IgD-negative memory B cell (primary cell): ENCODE measurements at regions not wholly inside any gene's neighbourhood (a gene's known extent, or its start where the extent isn't known, plus 50 kb on each side); places are given as distances from the start of the nearest gene placed in this dataset.
A peak's percentile ranks its signal among the peaks of the same experiment; 100 is the strongest.

ENCODE experiments used
- H3K27ac Mint-ChIP-seq, 3 donors: one replicate each; pipeline ENCODE4 v1.8.0; 2020 to 2022; ENCODE audit warnings: mild to moderate bottlenecking in 3 of 3, mixed read lengths in 3 of 3, moderate library complexity in 1 of 3
- H3K27me3 Mint-ChIP-seq: one replicate; pipeline ENCODE4 v1.8.0; 2021; ENCODE audit warnings: mixed read lengths
- H3K36me3 Mint-ChIP-seq: one replicate; pipeline ENCODE4 v1.8.0; 2020; ENCODE audit warnings: mild to moderate bottlenecking, mixed read lengths
- H3K4me1 Mint-ChIP-seq, 3 donors: one replicate each; pipeline ENCODE4 v1.8.0; 2020 to 2022; ENCODE audit warnings: mixed read lengths in 3 of 3, mild to moderate bottlenecking in 1 of 3
- H3K4me3 Mint-ChIP-seq, 4 donors: one replicate each; pipeline ENCODE4 v1.8.0; 2020 to 2022; ENCODE audit warnings: mild to moderate bottlenecking in 4 of 4, mixed read lengths in 4 of 4, moderate library complexity in 3 of 4
- H3K9me3 Mint-ChIP-seq, 3 donors: one replicate each; pipeline ENCODE4 v1.8.0; 2020 to 2021; ENCODE audit warnings: mixed read lengths in 3 of 3, mild to moderate bottlenecking in 1 of 3

- peaks cover 3% of the 10 kb centered on the region for H3K27me3 Mint-ChIP-seq
- peaks cover 0 to 3% (median 0%) of the 10 kb centered on the region in 3 donors for H3K9me3 Mint-ChIP-seq
- no peak overlapping the region for H3K4me3 Mint-ChIP-seq
- H3K4me1 Mint-ChIP-seq = peaks cover 7 to 10% (median 8%) of the 10 kb centered on the region in 3 donors
- H3K36me3 Mint-ChIP-seq = peaks cover 2% of the 10 kb centered on the region
- H3K27ac Mint-ChIP-seq = no peak overlapping the region
Measured at GRCh38 chr13:44764302-44764692, 188.2 kb upstream of the TSC22D1 start.

- Mint-ChIP-seq H3K36me3 (peaks cover 2% of the 10 kb centered on the region), H3K9me3 (peaks cover 0 to 3% (median 0%) of the 10 kb centered on the region in 3 donors), H3K27ac (no peak overlapping the region), H3K4me3 (no peak overlapping the region), H3K27me3 (peaks cover 3% of the 10 kb centered on the region), H3K4me1 (peaks cover 7 to 8% (median 8%) of the 10 kb centered on the region in 3 donors)
Measured at GRCh38 chr13:44763615-44764301, 187.6 kb upstream of the TSC22D1 start.

- peaks cover under 1 to 2% (median under 1%) of the 10 kb centered on the region in 3 donors for H3K4me1 Mint-ChIP-seq
- H3K36me3 Mint-ChIP-seq = no peaks in the 10 kb centered on the region
- H3K27me3 Mint-ChIP-seq = peaks cover 3% of the 10 kb centered on the region
- H3K4me3 Mint-ChIP-seq = no peak overlapping the region
- peaks cover 0 to 3% (median 0%) of the 10 kb centered on the region in 3 donors for H3K9me3 Mint-ChIP-seq
- H3K27ac Mint-ChIP-seq = no peak overlapping the region
Measured at GRCh38 chr13:44762911-44763310, 186.8 kb upstream of the TSC22D1 start.

- Mint-ChIP-seq H3K36me3 (no peaks in the 10 kb centered on the region), H3K27ac (no peak overlapping the region), H3K4me3 (no peak overlapping the region), H3K4me1 (no peaks in the 10 kb centered on the region), H3K9me3 (peaks cover 0 to 3% (median 0%) of the 10 kb centered on the region in 3 donors), H3K27me3 (peaks cover 3% of the 10 kb centered on the region)
Measured at GRCh38 chr13:44760434-44760833, 184.3 kb upstream of the TSC22D1 start.

GRCh38 chr13:44759384-44760360 is 183.5 kb upstream of the TSC22D1 start:
- no peak overlapping the region for H3K27ac Mint-ChIP-seq
- H3K36me3 Mint-ChIP-seq = no peaks in the 10 kb centered on the region
- no peaks in the 10 kb centered on the region for H3K4me1 Mint-ChIP-seq
- H3K4me3 Mint-ChIP-seq = peak overlapping the region in 1 of 4 donors; percentile 13
- H3K27me3 Mint-ChIP-seq = peaks cover 3% of the 10 kb centered on the region
- peaks cover 0 to 3% (median 0%) of the 10 kb centered on the region in 3 donors for H3K9me3 Mint-ChIP-seq

- H3K27ac Mint-ChIP-seq = no peak overlapping the region
Measured at GRCh38 chr13:44758630-44759383, 182.7 kb upstream of the TSC22D1 start.

GRCh38 chr13:44757671-44758070 is 181.5 kb upstream of the TSC22D1 start:
- H3K27ac Mint-ChIP-seq = peak overlapping the region in 1 of 3 donors; percentile 1

More at GRCh38 chr13:44758630-44759383, 182.7 kb upstream of the TSC22D1 start:
- Mint-ChIP-seq H3K4me3 (peak overlapping the region in 1 of 4 donors; percentile 13), H3K9me3 (peaks cover 0 to 3% (median 0%) of the 10 kb centered on the region in 3 donors), H3K36me3 (no peaks in the 10 kb centered on the region), H3K27me3 (no peaks in the 10 kb centered on the region), H3K4me1 (no peaks in the 10 kb centered on the region)

GRCh38 chr13:44756276-44756810 is 180.2 kb upstream of the TSC22D1 start:
- no peaks in the 10 kb centered on the region for H3K9me3 Mint-ChIP-seq
- no peak overlapping the region for H3K4me3 Mint-ChIP-seq
- no peaks in the 10 kb centered on the region for H3K4me1 Mint-ChIP-seq
- H3K27me3 Mint-ChIP-seq = no peaks in the 10 kb centered on the region
- no peak overlapping the region for H3K27ac Mint-ChIP-seq
- no peaks in the 10 kb centered on the region for H3K36me3 Mint-ChIP-seq

More at GRCh38 chr13:44757671-44758070, 181.5 kb upstream of the TSC22D1 start:
- Mint-ChIP-seq H3K4me3 (no peak overlapping the region), H3K27me3 (no peaks in the 10 kb centered on the region), H3K36me3 (no peaks in the 10 kb centered on the region), H3K4me1 (no peaks in the 10 kb centered on the region), H3K9me3 (peaks cover 0 to 2% (median 0%) of the 10 kb centered on the region in 3 donors)

GRCh38 chr13:44755872-44756271 is 179.7 kb upstream of the TSC22D1 start:
- no peaks in the 10 kb centered on the region for H3K4me1 Mint-ChIP-seq

GRCh38 chr13:44752164-44752563 is 176.0 kb upstream of the TSC22D1 start:
- H3K9me3 Mint-ChIP-seq = no peaks in the 10 kb centered on the region
- no peak overlapping the region for H3K27ac Mint-ChIP-seq
- H3K4me3 Mint-ChIP-seq = no peak overlapping the region

More at GRCh38 chr13:44755872-44756271, 179.7 kb upstream of the TSC22D1 start:
- Mint-ChIP-seq H3K27me3 (no peaks in the 10 kb centered on the region), H3K9me3 (no peaks in the 10 kb centered on the region), H3K36me3 (no peaks in the 10 kb centered on the region), H3K27ac (no peak overlapping the region), H3K4me3 (no peak overlapping the region)

GRCh38 chr13:44750630-44751029 is 174.5 kb upstream of the TSC22D1 start:
- no peaks in the 10 kb centered on the region for H3K9me3 Mint-ChIP-seq
- no peaks in the 10 kb centered on the region for H3K36me3 Mint-ChIP-seq
- H3K4me3 Mint-ChIP-seq = no peak overlapping the region

More at GRCh38 chr13:44752164-44752563, 176.0 kb upstream of the TSC22D1 start:
- no peaks in the 10 kb centered on the region for H3K36me3 Mint-ChIP-seq
- peaks cover 0 to 1% (median 0%) of the 10 kb centered on the region in 3 donors for H3K4me1 Mint-ChIP-seq
- peaks cover 1% of the 10 kb centered on the region for H3K27me3 Mint-ChIP-seq

GRCh38 chr13:44749906-44750305 is 173.8 kb upstream of the TSC22D1 start:
- H3K4me3 Mint-ChIP-seq = no peak overlapping the region
- peaks cover 1% of the 10 kb centered on the region for H3K27me3 Mint-ChIP-seq
- H3K36me3 Mint-ChIP-seq = no peaks in the 10 kb centered on the region
- peaks cover 0 to 2% (median 0%) of the 10 kb centered on the region in 3 donors for H3K9me3 Mint-ChIP-seq
- H3K4me1 Mint-ChIP-seq = peaks cover 0 to 1% (median 0%) of the 10 kb centered on the region in 3 donors
- H3K27ac Mint-ChIP-seq = no peak overlapping the region

More at GRCh38 chr13:44750630-44751029, 174.5 kb upstream of the TSC22D1 start:
- Mint-ChIP-seq H3K27me3 (peaks cover 1% of the 10 kb centered on the region), H3K4me1 (peaks cover 0 to 1% (median 0%) of the 10 kb centered on the region in 3 donors), H3K27ac (no peak overlapping the region)

- no peak overlapping the region for H3K27ac Mint-ChIP-seq
- peaks cover 1% of the 10 kb centered on the region for H3K36me3 Mint-ChIP-seq
- peaks cover 1% of the 10 kb centered on the region for H3K27me3 Mint-ChIP-seq
Measured at GRCh38 chr13:44748439-44748838, 172.3 kb upstream of the TSC22D1 start.

GRCh38 chr13:44747179-44747578 is 171.0 kb upstream of the TSC22D1 start:
- Mint-ChIP-seq H3K4me1 (peaks cover 0 to 1% (median 0%) of the 10 kb centered on the region in 3 donors), H3K4me3 (no peak overlapping the region), H3K9me3 (peaks cover 0 to 6% (median 2%) of the 10 kb centered on the region in 3 donors), H3K27me3 (peaks cover 1% of the 10 kb centered on the region), H3K36me3 (peaks cover 1% of the 10 kb centered on the region), H3K27ac (no peak overlapping the region)

More at GRCh38 chr13:44748439-44748838, 172.3 kb upstream of the TSC22D1 start:
- Mint-ChIP-seq H3K9me3 (peaks cover 0 to 5% (median 2%) of the 10 kb centered on the region in 3 donors), H3K4me1 (peaks cover 0 to 1% (median 0%) of the 10 kb centered on the region in 3 donors), H3K4me3 (no peak overlapping the region)
